Renal cortical epithelial cell (primary cell): ENCODE measurements at regions not wholly inside any gene's neighbourhood (a gene's known extent, or its start where the extent isn't known, plus 50 kb on each side); places are given as distances from the start of the nearest gene placed in this dataset.

ENCODE experiments used
- DNase-seq: peaks from one replicate; pipeline ENCODE4 v3.0.0-alpha.2; 2011; ENCODE audit warnings: low read depth

GRCh38 chr15:29320420-29320819 is 50.8 kb upstream of the NSMCE3 start:
- DNase-seq, result no peak

GRCh38 chr15:29319823-29320222 is 50.2 kb upstream of the NSMCE3 start:
- DNase-seq, result no peak
